ENCODE measurements at regions not wholly inside any gene's neighbourhood (a gene's known extent, or its start where the extent isn't known, plus 50 kb on each side); places are given as distances from the start of the nearest gene placed in this dataset.

DNA sequence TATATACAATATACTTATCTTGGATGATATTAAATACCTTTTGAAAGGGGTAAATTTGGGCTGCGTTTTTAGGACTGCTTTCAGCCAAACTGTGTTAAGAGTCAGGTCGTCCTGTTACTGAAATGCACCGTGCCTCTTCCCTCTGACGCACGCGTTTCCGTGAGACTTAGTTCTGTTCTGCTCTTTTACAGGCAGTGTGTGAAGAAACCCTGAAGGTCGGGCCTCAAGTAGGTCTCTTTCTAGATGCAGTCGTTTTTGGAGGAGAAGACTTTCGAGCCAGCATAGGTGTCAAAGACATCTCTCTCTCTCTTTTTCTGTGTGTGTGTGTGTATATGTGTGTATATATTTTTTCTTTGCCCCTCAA lies 107.0 kb downstream of the ZIC5 start:
- no peak for DNase-seq
- H3K27me3 ChIP-seq, result no peaks in the 10 kb centered on the region
- intact Hi-C loops (cut with DNase I; ENCODE audit: low total_unique reads), result no loop called here
- TF ChIP-seq, protein P1, sequence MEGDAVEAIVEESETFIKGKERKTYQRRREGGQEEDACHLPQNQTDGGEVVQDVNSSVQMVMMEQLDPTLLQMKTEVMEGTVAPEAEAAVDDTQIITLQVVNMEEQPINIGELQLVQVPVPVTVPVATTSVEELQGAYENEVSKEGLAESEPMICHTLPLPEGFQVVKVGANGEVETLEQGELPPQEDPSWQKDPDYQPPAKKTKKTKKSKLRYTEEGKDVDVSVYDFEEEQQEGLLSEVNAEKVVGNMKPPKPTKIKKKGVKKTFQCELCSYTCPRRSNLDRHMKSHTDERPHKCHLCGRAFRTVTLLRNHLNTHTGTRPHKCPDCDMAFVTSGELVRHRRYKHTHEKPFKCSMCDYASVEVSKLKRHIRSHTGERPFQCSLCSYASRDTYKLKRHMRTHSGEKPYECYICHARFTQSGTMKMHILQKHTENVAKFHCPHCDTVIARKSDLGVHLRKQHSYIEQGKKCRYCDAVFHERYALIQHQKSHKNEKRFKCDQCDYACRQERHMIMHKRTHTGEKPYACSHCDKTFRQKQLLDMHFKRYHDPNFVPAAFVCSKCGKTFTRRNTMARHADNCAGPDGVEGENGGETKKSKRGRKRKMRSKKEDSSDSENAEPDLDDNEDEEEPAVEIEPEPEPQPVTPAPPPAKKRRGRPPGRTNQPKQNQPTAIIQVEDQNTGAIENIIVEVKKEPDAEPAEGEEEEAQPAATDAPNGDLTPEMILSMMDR (IDR thresholded peaks at IDR 0.05), result no peak
- H3K4me1 ChIP-seq, result no peaks in the 10 kb centered on the region
- H3K36me3 ChIP-seq, result no peaks in the 10 kb centered on the region
- H3K4me3 ChIP-seq, result no peak overlapping the region
- no peak overlapping the region for H3K27ac ChIP-seq
- no peaks in the 10 kb centered on the region for H3K9me3 ChIP-seq

GRCh38 chr13:99863789-99864626 lies 107.6 kb downstream of the ZIC5 start:
- Histone ChIP-seq H3K9me3 (no peaks in the 10 kb centered on the region), H3K27me3 (no peaks in the 10 kb centered on the region), H3K36me3 (peaks cover 0 to 5% (median 4%) of the 10 kb centered on the region in 3 donors), H3K4me1 (no peaks in the 10 kb centered on the region), H3K27ac (no peak overlapping the region), H3K4me3 (no peak overlapping the region)
- intact Hi-C loops (cut with DNase I; ENCODE audit: low total_unique reads), result no loop called here
- DNase-seq, result no peak
- TF ChIP-seq, protein P1 (IDR thresholded peaks at IDR 0.05), result no peak

DNA sequence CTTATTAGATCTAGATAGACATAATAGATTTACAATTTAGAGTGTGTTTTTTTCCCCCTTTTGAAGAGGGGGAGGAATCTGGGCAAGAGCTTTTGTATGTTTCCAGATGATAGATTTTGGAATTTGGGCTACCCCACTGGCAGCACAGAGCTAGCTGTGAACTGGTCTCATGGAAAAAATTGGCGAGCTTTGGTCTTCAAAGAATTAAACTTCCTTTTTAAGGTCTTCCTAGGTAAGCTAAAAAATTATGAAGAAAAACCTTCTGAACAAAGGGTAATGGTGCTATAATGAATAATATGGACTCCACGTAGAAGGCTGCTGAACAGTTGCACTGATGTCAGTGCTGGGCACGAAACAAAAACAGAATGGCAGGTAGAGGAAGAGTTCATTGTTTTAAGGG lies 109.3 kb downstream of the ZIC5 start:
- Histone ChIP-seq H3K27me3 (no peaks in the 10 kb centered on the region), H3K4me1 (no peaks in the 10 kb centered on the region), H3K4me3 (no peak overlapping the region), H3K27ac (no peak overlapping the region), H3K9me3 (no peaks in the 10 kb centered on the region), H3K36me3 (peaks cover 0 to 7% (median 5%) of the 10 kb centered on the region in 3 donors)
- intact Hi-C loops (cut with DNase I; ENCODE audit: low total_unique reads), result no loop called here
- DNase-seq, result no peak
- TF ChIP-seq, protein P1 (IDR thresholded peaks at IDR 0.05), result no peak

DNA sequence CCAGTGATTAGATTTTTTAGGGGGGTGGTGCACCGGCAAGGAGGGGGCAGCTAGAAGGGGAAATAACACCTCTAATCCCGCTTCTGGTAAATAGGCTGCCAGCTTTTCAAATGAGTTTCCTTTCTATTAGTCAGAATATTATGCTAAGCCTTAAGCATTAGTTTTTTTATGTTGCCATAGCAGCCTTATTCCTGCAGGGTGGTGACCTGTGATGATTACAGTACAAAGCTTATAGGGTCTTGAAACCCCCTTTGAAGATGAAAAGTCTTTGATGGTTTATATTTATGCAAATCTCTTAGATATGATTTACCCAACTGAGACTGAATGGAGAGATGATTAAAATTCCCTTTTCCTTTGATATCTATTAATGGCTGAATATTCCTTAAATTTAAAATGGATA lies 109.8 kb downstream of the ZIC5 start:
- TF ChIP-seq, protein P1 (IDR thresholded peaks at IDR 0.05), result no peak
- Histone ChIP-seq H3K36me3 (peaks cover 0 to 7% (median 5%) of the 10 kb centered on the region in 3 donors), H3K4me3 (no peak overlapping the region), H3K9me3 (no peaks in the 10 kb centered on the region), H3K4me1 (no peaks in the 10 kb centered on the region), H3K27ac (no peak overlapping the region), H3K27me3 (no peaks in the 10 kb centered on the region)
- intact Hi-C loops (cut with DNase I; ENCODE audit: low total_unique reads), result no loop called here
- no peak for DNase-seq

GRCh38 chr13:99860745-99861144 lies 110.8 kb downstream of the ZIC5 start:
- intact Hi-C loops (cut with DNase I; ENCODE audit: low total_unique reads), result no loop called here
- no peaks in the 10 kb centered on the region for H3K27me3 ChIP-seq

More at GRCh38 chr13:99860745-99861144, 110.8 kb downstream of the ZIC5 start:
- H3K4me3 ChIP-seq, result no peak overlapping the region
- peaks cover 0 to 7% (median 5%) of the 10 kb centered on the region in 3 donors for H3K36me3 ChIP-seq
- no peak overlapping the region for H3K27ac ChIP-seq
- H3K9me3 ChIP-seq, result no peaks in the 10 kb centered on the region
- TF ChIP-seq, protein P1 (IDR thresholded peaks at IDR 0.05), result no peak
- H3K4me1 ChIP-seq, result no peaks in the 10 kb centered on the region
- no peak for DNase-seq
